SKM-1 (cell line): ENCODE measurements at regions not wholly inside any gene's neighbourhood (a gene's known extent, or its start where the extent isn't known, plus 50 kb on each side); places are given as distances from the start of the nearest gene placed in this dataset.

Experiments used
- DNase-seq: peaks from one replicate; lab custom pipeline; 2025; ENCODE audit not compliant: unreplicated experiment; lab: John Stamatoyannopoulos, UW

GRCh38 chr13:30844548-30845296 is 61.3 kb upstream of the MEDAG start:
- no peak for DNase-seq

DNA sequence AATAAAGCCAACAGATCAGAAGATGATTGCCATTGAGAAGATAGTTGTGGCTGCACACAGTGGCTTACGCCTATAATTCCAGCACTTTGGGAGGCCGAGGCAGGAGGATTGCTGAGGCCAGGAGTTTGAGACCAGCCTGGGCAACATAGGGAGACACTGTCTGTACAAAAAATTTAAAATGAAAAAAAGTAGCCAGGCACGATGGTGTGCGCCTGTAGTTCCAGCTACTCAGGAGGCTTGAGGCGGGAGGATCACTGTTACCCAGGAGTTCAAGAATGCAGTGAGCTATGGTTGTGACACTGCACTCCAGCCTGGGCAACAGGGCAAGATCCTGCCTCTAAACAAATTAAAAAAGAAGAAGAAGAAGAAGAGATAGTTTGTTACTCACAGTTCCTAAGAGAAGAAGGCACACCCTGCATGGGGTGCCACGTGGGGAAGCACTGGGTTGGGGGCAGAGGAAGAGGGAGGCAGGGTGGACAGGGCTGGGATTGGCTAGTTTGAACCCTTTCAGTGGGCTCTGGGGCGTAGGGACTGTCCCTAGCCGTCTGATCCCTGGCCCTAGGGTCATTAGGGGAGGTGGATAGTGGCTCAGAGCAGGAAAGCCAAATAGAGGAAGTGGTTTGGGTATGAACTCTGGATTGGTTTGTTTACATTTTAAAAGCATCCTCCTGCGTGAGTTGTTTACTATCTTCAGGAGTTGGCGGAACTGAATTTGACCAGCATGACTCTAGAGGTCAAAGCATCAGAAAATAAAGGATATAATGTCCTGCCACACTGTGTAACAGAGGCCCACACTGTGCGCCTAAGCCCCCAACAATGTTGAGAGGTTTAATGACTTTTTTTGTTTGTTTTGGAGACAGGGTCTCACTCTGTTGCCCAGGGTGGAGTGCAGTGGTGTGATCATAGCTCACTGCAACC is 60.5 kb upstream of the MEDAG start:
- peak; percentile 16 for DNase-seq

DNA sequence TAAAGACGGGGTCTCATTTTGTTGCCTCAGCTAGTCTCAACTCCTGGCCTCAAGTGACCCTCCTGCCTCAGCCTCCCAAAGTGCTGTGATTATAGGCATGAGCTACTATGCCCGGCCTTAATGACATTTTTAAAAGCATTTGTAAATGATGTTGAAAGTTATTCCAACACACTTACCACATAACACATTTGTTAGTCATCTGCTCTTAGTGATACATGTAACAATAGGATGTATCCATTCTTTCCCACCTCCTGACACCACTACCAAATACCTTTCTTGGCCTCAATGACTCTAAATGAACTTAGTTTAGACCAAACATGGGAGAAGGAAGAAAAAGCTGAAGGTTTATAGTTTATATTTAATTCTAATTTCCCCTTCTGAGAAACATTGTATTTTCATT is 59.8 kb upstream of the MEDAG start:
- DNase-seq: no peak

DNA sequence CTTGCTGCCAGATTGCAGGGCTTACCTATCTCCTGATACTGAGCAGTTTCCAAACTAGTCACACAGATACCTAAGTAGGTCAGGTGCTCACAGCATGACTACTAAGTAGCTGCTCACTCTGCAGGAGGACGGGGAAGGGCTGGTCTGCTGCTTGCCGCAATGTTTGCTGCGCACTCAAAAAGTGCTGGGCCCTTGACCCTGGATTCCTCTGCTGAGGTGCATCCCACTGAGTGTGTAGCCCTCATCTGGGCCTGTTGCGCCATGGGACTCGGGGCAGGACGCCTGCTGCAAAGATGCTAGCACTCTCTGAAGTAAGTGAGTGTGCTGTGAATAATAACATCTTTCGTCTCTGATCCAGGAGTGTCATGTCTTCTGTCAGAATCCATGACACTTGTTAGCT is 59.2 kb upstream of the MEDAG start:
- no peak for DNase-seq

DNA sequence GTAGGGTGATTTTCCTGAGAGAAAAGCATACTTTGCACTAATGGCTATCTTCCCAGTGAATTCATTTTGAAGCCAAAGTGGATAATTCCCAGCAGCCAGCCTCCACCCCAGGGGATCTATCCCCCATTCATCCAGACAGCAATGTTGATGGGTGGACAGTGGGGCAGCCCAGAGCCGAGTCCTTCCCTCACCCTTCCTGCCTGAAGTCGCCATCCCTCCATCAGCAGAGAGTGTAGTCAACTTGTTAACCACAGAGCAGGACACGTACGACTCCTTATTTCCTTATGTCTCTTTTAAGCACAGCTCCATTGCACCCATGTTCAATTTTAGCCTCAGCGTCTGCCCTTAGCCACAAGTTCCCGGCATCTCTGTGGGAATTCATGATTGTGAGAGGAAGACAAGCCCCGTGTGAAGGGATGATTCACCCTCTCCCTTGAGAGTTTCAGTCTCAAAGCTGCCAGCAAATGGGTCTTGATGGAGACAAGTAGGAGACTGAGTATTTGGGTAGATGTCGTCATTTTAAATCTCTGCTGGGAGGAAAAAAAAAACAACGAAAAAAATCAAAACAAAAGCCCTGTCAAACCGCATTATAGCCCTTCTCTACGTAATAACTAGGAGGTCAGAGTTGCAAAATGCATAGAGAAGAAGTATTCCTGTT is 58.3 kb upstream of the MEDAG start:
- DNase-seq: no peak

GRCh38 chr13:30848332-30849027 is 57.6 kb upstream of the MEDAG start:
- no peak for DNase-seq

GRCh38 chr13:30849611-30850010 is 56.5 kb upstream of the MEDAG start:
- no peak for DNase-seq

GRCh38 chr13:30850204-30850866 is 55.7 kb upstream of the MEDAG start:
- DNase-seq: no peak

DNA sequence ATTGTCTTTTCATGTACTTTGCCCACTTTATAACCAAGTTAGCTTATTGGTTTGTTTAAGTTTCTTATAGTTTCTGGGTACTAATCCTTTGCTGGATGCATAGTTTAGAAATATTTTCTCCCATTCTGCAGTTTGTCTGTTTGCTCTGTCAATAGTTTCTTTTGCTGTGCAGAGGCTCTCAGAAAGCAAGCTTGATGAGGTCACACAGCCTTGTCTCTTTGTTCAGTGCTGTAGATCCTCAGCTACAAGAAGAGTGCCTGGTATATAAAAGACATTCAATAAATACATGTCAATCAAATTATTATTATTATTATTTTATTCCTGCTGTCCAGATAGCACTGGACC is 55.2 kb upstream of the MEDAG start:
- no peak for DNase-seq

- no peak for DNase-seq
Observed at GRCh38 chr13:30851697-30852096, 54.4 kb upstream of the MEDAG start.

DNA sequence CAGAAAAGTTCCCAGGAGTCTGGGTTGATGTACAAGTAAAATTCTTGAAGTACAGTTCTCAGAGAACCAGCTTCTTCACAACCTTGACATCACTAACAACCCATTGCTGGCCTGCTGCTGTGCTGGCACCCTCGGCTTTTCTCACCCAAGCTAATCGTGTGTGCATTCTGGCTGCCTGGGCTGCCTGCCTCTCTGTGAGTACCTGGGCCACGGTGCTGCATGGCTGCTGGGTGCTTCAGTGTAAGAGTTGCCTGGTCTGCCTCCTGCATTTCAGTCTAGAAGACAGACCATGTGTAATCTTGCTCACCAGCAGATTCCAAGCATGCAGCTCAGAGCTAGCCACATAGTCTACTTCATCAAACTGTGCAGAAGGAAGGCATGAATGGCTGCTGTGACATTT is 50.5 kb upstream of the MEDAG start:
- DNase-seq: no peak

DNA sequence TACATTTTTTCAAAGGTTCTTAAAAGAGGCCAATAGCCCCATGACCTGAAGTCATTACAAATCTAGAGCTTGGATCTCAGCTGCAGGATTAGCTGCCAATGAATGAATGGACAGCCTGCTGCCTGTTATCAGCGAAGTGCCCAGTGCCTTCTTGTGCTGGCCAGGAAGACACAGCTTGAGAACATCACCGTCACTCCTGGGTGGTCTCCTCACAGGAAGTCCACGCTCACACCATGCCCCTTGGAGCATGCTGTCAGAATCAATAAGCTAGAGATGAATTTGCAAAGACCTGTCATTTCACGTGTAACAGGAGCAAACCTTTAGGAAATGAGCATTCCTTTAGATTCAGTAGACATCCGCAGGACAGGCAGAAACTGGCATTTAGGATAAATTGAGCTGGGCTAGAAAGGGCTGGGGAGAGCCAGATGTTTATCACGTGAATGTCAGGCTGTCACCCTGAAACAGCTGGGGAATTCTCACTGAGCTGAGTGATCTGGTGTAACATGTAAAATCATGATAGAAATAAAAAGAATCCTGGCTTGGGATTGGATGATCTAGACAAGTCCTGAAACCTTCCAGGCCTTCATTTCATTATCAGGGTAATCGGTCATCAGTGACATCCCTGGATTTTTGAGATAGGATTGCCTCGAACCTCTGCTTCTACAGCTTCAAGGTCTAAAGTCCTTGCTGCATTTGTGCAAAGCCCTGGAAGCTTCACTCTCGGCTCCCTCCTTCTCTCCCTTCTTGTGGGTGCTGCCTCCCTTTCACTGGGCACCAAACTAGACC is 49.9 kb upstream of the MEDAG start:
- DNase-seq: no peak
